ENCODE measurements at regions not wholly inside any gene's neighbourhood (a gene's known extent, or its start where the extent isn't known, plus 50 kb on each side); places are given as distances from the start of the nearest gene placed in this dataset.

GRCh38 chr7:22962775-22963350 is 51.1 kb downstream of the HYCC1 start:
- DNase-seq (no peak), ATAC-seq (replicated peaks in 1 of 2) (no peak)
- Mint-ChIP-seq H3K4me3 (no peak overlapping the region), H3K36me3 (ENCODE audit: insufficient read depth in 2 of 2) (peaks cover 0 to 3% of the 10 kb centered on the region in 2 donors), H3K27ac (no peak overlapping the region), H3K9me3 (no peaks in the 10 kb centered on the region), H3K4me1 (ENCODE audit: low read depth) (no peaks in the 10 kb centered on the region), H3K27me3 (ENCODE audit: low read depth) (no peaks in the 10 kb centered on the region)

- Mint-ChIP-seq H3K9me3 (no peaks in the 10 kb centered on the region), H3K27me3 (ENCODE audit: low read depth) (no peaks in the 10 kb centered on the region), H3K27ac (no peak overlapping the region), H3K36me3 (ENCODE audit: insufficient read depth in 2 of 2) (peaks cover 0 to 3% of the 10 kb centered on the region in 2 donors), H3K4me3 (no peak overlapping the region), H3K4me1 (ENCODE audit: low read depth) (no peaks in the 10 kb centered on the region)
- DNase-seq (no peak), ATAC-seq (replicated peaks in 1 of 2) (no peak)
These were observed 55.2 kb downstream of the HYCC1 start for GRCh38 chr7:22958742-22959141.

DNA sequence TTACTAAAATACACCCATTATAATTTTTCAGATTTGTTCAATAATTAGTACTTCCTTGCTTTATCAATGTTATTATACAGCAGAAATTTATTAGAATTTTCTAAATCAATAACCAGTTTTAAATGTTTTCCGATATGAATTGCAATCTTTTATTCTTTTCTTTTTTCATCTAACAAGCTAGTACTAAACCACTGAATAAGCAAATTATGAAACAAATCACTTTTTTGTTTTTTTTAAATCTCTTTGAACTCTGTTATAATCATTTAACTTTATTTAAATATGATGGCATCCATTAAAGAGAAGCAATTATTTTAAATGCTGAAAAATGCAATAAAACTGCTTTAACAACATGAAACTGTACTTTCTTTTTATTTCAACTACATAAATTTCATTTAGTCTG is 59.7 kb downstream of the HYCC1 start:
- ATAC-seq (replicated peaks in 1 of 2), result no peak
- H3K9me3 Mint-ChIP-seq, result no peaks in the 10 kb centered on the region
- no peaks in the 10 kb centered on the region for H3K4me1 Mint-ChIP-seq (ENCODE audit: low read depth)
- H3K27ac Mint-ChIP-seq, result no peak overlapping the region
- no peak overlapping the region for H3K4me3 Mint-ChIP-seq
- no peak for DNase-seq
- H3K36me3 Mint-ChIP-seq (ENCODE audit: insufficient read depth in 2 of 2), result no peaks in the 10 kb centered on the region
- H3K27me3 Mint-ChIP-seq (ENCODE audit: low read depth), result no peaks in the 10 kb centered on the region

- Mint-ChIP-seq H3K27ac (no peak overlapping the region), H3K36me3 (ENCODE audit: insufficient read depth in 2 of 2) (no peaks in the 10 kb centered on the region), H3K27me3 (ENCODE audit: low read depth) (no peaks in the 10 kb centered on the region), H3K4me1 (ENCODE audit: low read depth) (no peaks in the 10 kb centered on the region), H3K4me3 (no peak overlapping the region), H3K9me3 (no peaks in the 10 kb centered on the region)
- ATAC-seq (replicated peaks in 1 of 2) (no peak), DNase-seq (no peak)
These were observed 61.5 kb downstream of the HYCC1 start for GRCh38 chr7:22952306-22953015.

DNA sequence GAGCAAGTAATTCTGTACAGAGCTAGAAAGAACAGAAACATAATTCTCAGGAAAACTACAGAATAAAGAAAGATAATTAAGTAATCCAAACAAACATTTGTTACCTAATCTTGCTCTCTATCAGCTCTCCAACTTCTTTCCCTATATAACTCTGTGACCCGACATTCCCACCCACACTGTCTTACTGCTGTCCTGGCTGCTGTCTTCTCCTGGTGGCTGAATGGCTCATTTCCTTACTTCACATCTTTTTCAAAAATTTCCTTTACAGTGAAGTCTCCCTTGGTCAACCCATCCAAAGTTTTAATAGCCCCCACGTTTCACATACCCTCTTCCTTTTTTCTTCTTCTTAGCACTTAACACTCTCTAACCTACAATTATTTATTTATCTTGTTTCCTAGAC is 64.0 kb downstream of the HYCC1 start:
- no peak for ATAC-seq (replicated peaks in 1 of 2)
- Mint-ChIP-seq H3K4me3 (no peak overlapping the region), H3K27ac (no peak overlapping the region), H3K9me3 (no peaks in the 10 kb centered on the region), H3K4me1 (ENCODE audit: low read depth) (no peaks in the 10 kb centered on the region), H3K36me3 (ENCODE audit: insufficient read depth in 2 of 2) (no peaks in the 10 kb centered on the region), H3K27me3 (ENCODE audit: low read depth) (no peaks in the 10 kb centered on the region)
- DNase-seq, result no peak

GRCh38 chr7:22949221-22949620 is 64.7 kb downstream of the HYCC1 start:
- DNase-seq (no peak), ATAC-seq (replicated peaks in 1 of 2) (no peak)
- Mint-ChIP-seq H3K9me3 (no peaks in the 10 kb centered on the region), H3K4me1 (ENCODE audit: low read depth) (no peaks in the 10 kb centered on the region), H3K27ac (no peak overlapping the region), H3K27me3 (ENCODE audit: low read depth) (no peaks in the 10 kb centered on the region), H3K36me3 (ENCODE audit: insufficient read depth in 2 of 2) (no peaks in the 10 kb centered on the region), H3K4me3 (no peak overlapping the region)

DNA sequence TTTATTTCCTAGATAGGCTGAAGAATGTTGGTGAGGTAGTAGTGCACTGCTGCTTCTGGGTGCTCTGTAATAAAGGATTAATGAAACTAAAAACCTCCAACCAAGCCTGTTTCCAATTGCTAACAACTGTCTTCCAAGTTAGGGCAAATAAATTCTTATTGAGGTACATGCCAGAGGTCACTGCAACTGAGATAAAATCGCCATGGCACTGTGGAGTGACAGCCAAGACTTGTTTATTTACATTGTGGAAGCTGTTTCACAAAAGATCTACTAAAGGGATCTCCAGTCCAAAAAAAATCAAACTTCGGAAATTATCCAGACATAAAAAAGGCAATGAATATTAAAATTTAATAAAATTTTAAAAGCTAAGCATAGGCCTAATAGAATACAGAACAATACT is 65.2 kb downstream of the HYCC1 start:
- DNase-seq (no peak), ATAC-seq (replicated peaks in 1 of 2) (no peak)
- Mint-ChIP-seq H3K9me3 (no peaks in the 10 kb centered on the region), H3K27ac (no peak overlapping the region), H3K4me3 (no peak overlapping the region), H3K36me3 (ENCODE audit: insufficient read depth in 2 of 2) (no peaks in the 10 kb centered on the region), H3K4me1 (ENCODE audit: low read depth) (no peaks in the 10 kb centered on the region), H3K27me3 (ENCODE audit: low read depth) (no peaks in the 10 kb centered on the region)

DNA sequence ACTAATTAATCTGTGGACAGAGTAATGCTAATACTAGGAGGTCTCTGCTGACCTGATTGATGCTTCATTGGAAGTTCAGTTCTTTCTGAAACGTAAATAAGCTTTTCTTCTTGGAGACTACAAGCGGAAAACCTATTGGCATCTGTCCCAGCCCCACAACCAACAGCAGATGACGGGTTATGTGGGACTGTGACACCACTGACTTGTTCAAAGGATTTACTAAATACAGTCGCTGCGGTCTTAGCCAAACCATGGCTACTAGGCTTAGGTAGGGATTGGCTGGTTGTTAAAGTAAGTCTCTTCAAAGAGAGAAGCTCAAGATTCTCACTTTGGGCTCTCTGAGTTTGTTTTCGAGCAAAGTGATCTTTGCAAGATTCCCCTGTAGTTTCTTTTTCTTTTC is 68.3 kb downstream of the HYCC1 start:
- ATAC-seq (replicated peaks in 1 of 2), result no peak
- H3K4me1 Mint-ChIP-seq (ENCODE audit: low read depth), result no peaks in the 10 kb centered on the region
- H3K9me3 Mint-ChIP-seq, result no peaks in the 10 kb centered on the region
- H3K36me3 Mint-ChIP-seq (ENCODE audit: insufficient read depth in 2 of 2), result no peaks in the 10 kb centered on the region
- no peaks in the 10 kb centered on the region for H3K27me3 Mint-ChIP-seq (ENCODE audit: low read depth)
- no peak overlapping the region for H3K27ac Mint-ChIP-seq
- no peak overlapping the region for H3K4me3 Mint-ChIP-seq
- no peak for DNase-seq

DNA sequence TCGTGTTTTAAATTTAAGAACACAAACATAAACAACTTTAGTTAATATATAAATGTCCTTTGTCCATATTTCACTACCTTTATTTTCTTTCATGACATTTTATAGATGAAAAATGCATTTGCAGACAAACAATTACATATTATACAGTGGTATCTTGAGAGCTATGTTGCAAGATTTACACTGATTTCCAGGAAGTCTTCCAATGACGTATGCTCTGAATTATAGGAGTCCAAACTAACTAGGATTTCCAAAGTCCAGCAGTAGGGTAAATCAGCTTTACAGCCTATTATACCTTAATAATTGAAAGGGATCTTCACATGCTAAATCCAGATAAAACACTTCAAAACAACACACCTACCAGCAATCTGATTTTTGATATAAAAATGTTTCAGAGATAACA is 69.4 kb downstream of the HYCC1 start:
- Mint-ChIP-seq H3K27me3 (ENCODE audit: low read depth) (no peaks in the 10 kb centered on the region), H3K4me3 (no peak overlapping the region), H3K27ac (no peak overlapping the region), H3K9me3 (no peaks in the 10 kb centered on the region), H3K4me1 (ENCODE audit: low read depth) (no peaks in the 10 kb centered on the region), H3K36me3 (ENCODE audit: insufficient read depth in 2 of 2) (no peaks in the 10 kb centered on the region)
- DNase-seq, result no peak
- no peak for ATAC-seq (replicated peaks in 1 of 2)

GRCh38 chr7:22944022-22944421 is 69.9 kb downstream of the HYCC1 start:
- H3K9me3 Mint-ChIP-seq, result no peaks in the 10 kb centered on the region
- H3K4me1 Mint-ChIP-seq (ENCODE audit: low read depth), result no peaks in the 10 kb centered on the region
- no peaks in the 10 kb centered on the region for H3K27me3 Mint-ChIP-seq (ENCODE audit: low read depth)
- ATAC-seq (replicated peaks in 1 of 2) (no peak), DNase-seq (no peak)
- H3K4me3 Mint-ChIP-seq, result no peak overlapping the region
- H3K27ac Mint-ChIP-seq, result no peak overlapping the region
- no peaks in the 10 kb centered on the region for H3K36me3 Mint-ChIP-seq (ENCODE audit: insufficient read depth in 2 of 2)

DNA sequence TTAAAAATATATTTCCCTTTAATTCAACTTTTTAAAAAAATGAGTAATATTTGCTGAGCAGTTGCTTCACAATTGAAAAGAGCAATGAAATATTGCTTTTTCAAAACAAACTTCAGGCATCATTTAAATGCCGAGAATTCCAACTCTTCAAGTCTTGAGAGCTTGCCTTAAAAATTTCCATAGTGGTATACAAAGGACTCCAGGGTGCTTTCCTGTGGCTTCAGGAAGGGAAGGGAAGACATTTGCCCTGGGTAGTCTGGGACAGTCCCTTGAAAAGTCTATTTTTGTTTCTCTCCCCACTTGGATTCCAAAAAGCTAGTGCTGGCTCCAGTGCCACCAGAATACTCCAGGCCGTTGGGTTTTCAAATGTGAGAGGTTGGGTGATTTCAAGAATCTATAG is 71.7 kb downstream of the HYCC1 start:
- no peaks in the 10 kb centered on the region for H3K9me3 Mint-ChIP-seq
- no peaks in the 10 kb centered on the region for H3K36me3 Mint-ChIP-seq (ENCODE audit: insufficient read depth in 2 of 2)
- H3K27me3 Mint-ChIP-seq (ENCODE audit: low read depth), result no peaks in the 10 kb centered on the region
- no peak overlapping the region for H3K4me3 Mint-ChIP-seq
- no peak overlapping the region for H3K27ac Mint-ChIP-seq
- no peaks in the 10 kb centered on the region for H3K4me1 Mint-ChIP-seq (ENCODE audit: low read depth)
- no peak for DNase-seq
- no peak for ATAC-seq (replicated peaks in 1 of 2)

DNA sequence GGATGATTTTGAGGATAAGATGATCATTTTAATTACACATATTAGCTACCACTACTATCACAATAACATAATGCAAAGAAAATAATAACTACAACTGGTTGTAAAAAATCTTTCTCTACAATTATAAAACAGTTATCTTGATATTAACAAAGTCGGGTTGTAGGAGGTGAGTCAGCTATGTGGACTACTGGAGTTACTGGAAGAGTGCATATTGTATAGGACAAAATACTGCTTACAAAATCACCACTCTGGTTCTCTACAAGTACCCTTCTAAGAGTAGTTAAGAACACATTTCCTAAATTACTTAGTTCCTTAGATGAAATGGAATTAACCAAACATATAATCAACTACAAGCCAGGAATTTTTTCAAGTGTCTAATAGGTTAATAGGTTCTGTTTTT is 74.1 kb downstream of the HYCC1 start:
- H3K27ac Mint-ChIP-seq, result no peak overlapping the region
- no peaks in the 10 kb centered on the region for H3K36me3 Mint-ChIP-seq (ENCODE audit: insufficient read depth in 2 of 2)
- no peaks in the 10 kb centered on the region for H3K9me3 Mint-ChIP-seq
- no peaks in the 10 kb centered on the region for H3K27me3 Mint-ChIP-seq (ENCODE audit: low read depth)
- ATAC-seq (replicated peaks in 1 of 2) (no peak), DNase-seq (no peak)
- no peaks in the 10 kb centered on the region for H3K4me1 Mint-ChIP-seq (ENCODE audit: low read depth)
- no peak overlapping the region for H3K4me3 Mint-ChIP-seq

GRCh38 chr7:22937946-22938345 is 76.0 kb downstream of the HYCC1 start:
- no peak overlapping the region for H3K27ac Mint-ChIP-seq

GRCh38 chr7:22936246-22936645 is 77.7 kb downstream of the HYCC1 start:
- DNase-seq, result no peak
- Mint-ChIP-seq H3K9me3 (no peaks in the 10 kb centered on the region), H3K4me1 (ENCODE audit: low read depth) (no peaks in the 10 kb centered on the region), H3K27ac (no peak overlapping the region), H3K36me3 (ENCODE audit: insufficient read depth in 2 of 2) (no peaks in the 10 kb centered on the region), H3K4me3 (no peak overlapping the region), H3K27me3 (ENCODE audit: low read depth) (peaks cover 8% of the 10 kb centered on the region)
- no peak for ATAC-seq (replicated peaks in 1 of 2)

More at GRCh38 chr7:22937946-22938345, 76.0 kb downstream of the HYCC1 start:
- Mint-ChIP-seq H3K9me3 (no peaks in the 10 kb centered on the region), H3K27me3 (ENCODE audit: low read depth) (no peaks in the 10 kb centered on the region), H3K4me1 (ENCODE audit: low read depth) (no peaks in the 10 kb centered on the region), H3K4me3 (no peak overlapping the region), H3K36me3 (ENCODE audit: insufficient read depth in 2 of 2) (no peaks in the 10 kb centered on the region)
- ATAC-seq (replicated peaks in 1 of 2), result no peak
- no peak for DNase-seq
